ENCODE measurements at regions not wholly inside any gene's neighbourhood (a gene's known extent, or its start where the extent isn't known, plus 50 kb on each side); places are given as distances from the start of the nearest gene placed in this dataset.

DNA sequence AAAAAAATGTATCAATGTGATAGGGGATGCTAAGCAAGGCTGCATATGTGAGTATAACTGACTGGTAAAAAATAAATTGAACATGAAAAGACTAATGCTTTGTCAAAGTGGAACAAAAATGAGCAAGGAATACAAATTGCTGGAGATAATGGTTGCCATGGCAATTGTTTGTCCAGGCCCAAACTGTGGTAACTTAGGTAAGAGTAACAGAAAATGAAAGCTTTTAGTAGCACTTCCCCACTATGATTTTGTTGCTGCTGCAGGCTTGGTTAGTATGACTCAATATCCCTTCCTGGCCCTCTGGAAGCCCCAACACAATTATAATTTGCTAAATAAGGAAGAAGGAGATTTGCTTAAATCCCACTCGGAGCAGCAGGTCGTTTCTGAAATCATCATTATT is 577.1 kb downstream of the DOK5 start:
- no peak overlapping the region for H2AFZ ChIP-seq (ENCODE audit: low read length)
- TF ChIP-seq EZH2phosphoT487 (IDR thresholded peaks at IDR 0.05; ENCODE audit: borderline replicate concordance), result no peak
- TF ChIP-seq, protein P1, sequence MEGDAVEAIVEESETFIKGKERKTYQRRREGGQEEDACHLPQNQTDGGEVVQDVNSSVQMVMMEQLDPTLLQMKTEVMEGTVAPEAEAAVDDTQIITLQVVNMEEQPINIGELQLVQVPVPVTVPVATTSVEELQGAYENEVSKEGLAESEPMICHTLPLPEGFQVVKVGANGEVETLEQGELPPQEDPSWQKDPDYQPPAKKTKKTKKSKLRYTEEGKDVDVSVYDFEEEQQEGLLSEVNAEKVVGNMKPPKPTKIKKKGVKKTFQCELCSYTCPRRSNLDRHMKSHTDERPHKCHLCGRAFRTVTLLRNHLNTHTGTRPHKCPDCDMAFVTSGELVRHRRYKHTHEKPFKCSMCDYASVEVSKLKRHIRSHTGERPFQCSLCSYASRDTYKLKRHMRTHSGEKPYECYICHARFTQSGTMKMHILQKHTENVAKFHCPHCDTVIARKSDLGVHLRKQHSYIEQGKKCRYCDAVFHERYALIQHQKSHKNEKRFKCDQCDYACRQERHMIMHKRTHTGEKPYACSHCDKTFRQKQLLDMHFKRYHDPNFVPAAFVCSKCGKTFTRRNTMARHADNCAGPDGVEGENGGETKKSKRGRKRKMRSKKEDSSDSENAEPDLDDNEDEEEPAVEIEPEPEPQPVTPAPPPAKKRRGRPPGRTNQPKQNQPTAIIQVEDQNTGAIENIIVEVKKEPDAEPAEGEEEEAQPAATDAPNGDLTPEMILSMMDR (conservative IDR thresholded peaks at IDR 0.05; ENCODE audit: low read length), result no peak
- no peaks in the 10 kb centered on the region for H3K36me3 ChIP-seq (ENCODE audit: insufficient read depth, low read length)
- H3K9ac ChIP-seq (ENCODE audit: low read depth, low read length, poor library complexity, severe bottlenecking), result no peak overlapping the region
- no peaks in the 10 kb centered on the region for H3F3A ChIP-seq (ENCODE audit: low read depth)
- H3K4me2 ChIP-seq (ENCODE audit: low read depth, low read length, poor library complexity, severe bottlenecking), result no peak overlapping the region
- H3K9me3 ChIP-seq (ENCODE audit: insufficient read depth, low read depth, low read length), result no peaks in the 10 kb centered on the region
- no peaks in the 10 kb centered on the region for H4K20me1 ChIP-seq (ENCODE audit: insufficient read depth, low read length, poor library complexity, severe bottlenecking)
- H3K27me3 ChIP-seq (ENCODE audit: insufficient read depth, low read length, poor library complexity, severe bottlenecking), result no peaks in the 10 kb centered on the region
- no peaks in the 10 kb centered on the region for H3K9me2 ChIP-seq (replicated peaks; ENCODE audit: low read depth, low read length)
- H3K4me3 ChIP-seq (ENCODE audit: low read length, poor library complexity, severe bottlenecking), result no peak overlapping the region
- H3K79me2 ChIP-seq (ENCODE audit: insufficient read depth, low read length), result no peaks in the 10 kb centered on the region
- H3K4me1 ChIP-seq (ENCODE audit: insufficient read depth, low read length, poor library complexity, severe bottlenecking), result no peaks in the 10 kb centered on the region

- no peaks in the 10 kb centered on the region for H3F3A ChIP-seq (ENCODE audit: low read depth)
- no peak for TF ChIP-seq EZH2phosphoT487 (IDR thresholded peaks at IDR 0.05; ENCODE audit: borderline replicate concordance)
- TF ChIP-seq, protein P1 (conservative IDR thresholded peaks at IDR 0.05; ENCODE audit: low read length), result no peak
- H3K27me3 ChIP-seq (ENCODE audit: insufficient read depth, low read length, poor library complexity, severe bottlenecking), result no peaks in the 10 kb centered on the region
- H3K4me2 ChIP-seq (ENCODE audit: low read depth, low read length, poor library complexity, severe bottlenecking), result no peak overlapping the region
- no peak overlapping the region for H3K9ac ChIP-seq (ENCODE audit: low read depth, low read length, poor library complexity, severe bottlenecking)
- H3K4me1 ChIP-seq (ENCODE audit: insufficient read depth, low read length, poor library complexity, severe bottlenecking), result no peaks in the 10 kb centered on the region
- no peak overlapping the region for H3K4me3 ChIP-seq (ENCODE audit: low read length, poor library complexity, severe bottlenecking)
- no peaks in the 10 kb centered on the region for H3K36me3 ChIP-seq (ENCODE audit: insufficient read depth, low read length)
- H4K20me1 ChIP-seq (ENCODE audit: insufficient read depth, low read length, poor library complexity, severe bottlenecking), result no peaks in the 10 kb centered on the region
- H3K9me2 ChIP-seq (replicated peaks; ENCODE audit: low read depth, low read length), result no peaks in the 10 kb centered on the region
- H2AFZ ChIP-seq (ENCODE audit: low read length), result no peak overlapping the region
- H3K79me2 ChIP-seq (ENCODE audit: insufficient read depth, low read length), result no peaks in the 10 kb centered on the region
- no peaks in the 10 kb centered on the region; the same call in 1 of the 2 replicates for H3K9me3 ChIP-seq (ENCODE audit: insufficient read depth, low read depth, low read length)
Observed at GRCh38 chr20:55038684-55039083, 563.3 kb downstream of the DOK5 start.

DNA sequence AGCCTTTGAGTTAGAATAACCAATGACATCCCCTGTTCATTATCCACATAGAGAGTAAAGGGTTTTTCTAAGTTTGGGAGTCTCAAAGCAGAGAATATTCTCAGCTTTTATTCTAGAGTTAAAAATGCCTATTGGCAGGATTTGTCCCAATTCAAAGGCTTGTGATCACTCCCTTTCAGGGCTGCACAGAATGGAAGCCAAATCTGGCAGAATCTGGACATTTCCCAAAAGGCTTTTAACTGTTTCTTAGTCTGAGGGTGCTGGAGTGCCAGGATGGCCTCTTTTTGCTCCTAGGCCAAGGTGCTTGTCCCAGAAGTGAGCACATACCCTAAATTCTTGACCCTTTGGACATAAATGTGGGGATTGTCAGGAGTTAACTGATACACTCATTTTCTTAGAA is 556.6 kb downstream of the DOK5 start:
- Histone ChIP-seq H3K4me3 (ENCODE audit: low read length, poor library complexity, severe bottlenecking) (no peak overlapping the region), H3K9ac (ENCODE audit: low read depth, low read length, poor library complexity, severe bottlenecking) (no peak overlapping the region), H3F3A (ENCODE audit: low read depth) (no peaks in the 10 kb centered on the region), H3K9me3 (ENCODE audit: insufficient read depth, low read depth, low read length) (no peaks in the 10 kb centered on the region; the same call in 1 of the 2 replicates), H2AFZ (ENCODE audit: low read length) (no peak overlapping the region), H4K20me1 (ENCODE audit: insufficient read depth, low read length, poor library complexity, severe bottlenecking) (no peaks in the 10 kb centered on the region), H3K4me1 (ENCODE audit: insufficient read depth, low read length, poor library complexity, severe bottlenecking) (no peaks in the 10 kb centered on the region), H3K36me3 (ENCODE audit: insufficient read depth, low read length) (no peaks in the 10 kb centered on the region), H3K79me2 (ENCODE audit: insufficient read depth, low read length) (no peaks in the 10 kb centered on the region), H3K9me2 (replicated peaks; ENCODE audit: low read depth, low read length) (no peaks in the 10 kb centered on the region), H3K27me3 (ENCODE audit: insufficient read depth, low read length, poor library complexity, severe bottlenecking) (no peaks in the 10 kb centered on the region), H3K4me2 (ENCODE audit: low read depth, low read length, poor library complexity, severe bottlenecking) (no peak overlapping the region)
- TF ChIP-seq EZH2phosphoT487 (IDR thresholded peaks at IDR 0.05; ENCODE audit: borderline replicate concordance), result no peak
- TF ChIP-seq, protein P1 (conservative IDR thresholded peaks at IDR 0.05; ENCODE audit: low read length), result no peak
